RWPE2 (cell line): ENCODE measurements at regions not wholly inside any gene's neighbourhood (a gene's known extent, or its start where the extent isn't known, plus 50 kb on each side); places are given as distances from the start of the nearest gene placed in this dataset.

ENCODE experiments used
- ATAC-seq: fragments of 200-7000 bp; cut with Tn5 transposase; 3 replicates; pipeline ENCODE4 v1.9.1; 2021; ENCODE audit warnings: low read depth
- DNase-seq: peaks from one replicate; pipeline ENCODE4 v3.0.0-alpha.2; 2020; ENCODE audit warnings: low spot score
- H3K27ac ChIP-seq: fragments of 450-650 bp; 2 replicates; pipeline ENCODE4 v1.5.1; 2017; ENCODE audit warnings: mild to moderate bottlenecking; ENCODE audit not compliant: poor library complexity, severe bottlenecking
- H3K27me3 ChIP-seq: fragments of 250-450 bp; sonication (Bioruptor Pico); 2 replicates; pipeline ENCODE4 v1.5.1; 2021; ENCODE audit warnings: mild to moderate bottlenecking, moderate library complexity; ENCODE audit not compliant: insufficient read depth, poor library complexity, severe bottlenecking
- H3K36me3 ChIP-seq: fragments of 250-450 bp; sonication (Bioruptor Pico); 2 replicates; pipeline ENCODE4 v1.5.1; 2020; ENCODE audit warnings: low read depth, mild to moderate bottlenecking, moderate library complexity
- H3K4me1 ChIP-seq: fragments of 250-450 bp; sonication (Bioruptor Pico); 2 replicates; pipeline ENCODE4 v1.5.1; 2021; ENCODE audit warnings: mild to moderate bottlenecking, moderate library complexity; ENCODE audit not compliant: insufficient read depth, poor library complexity, severe bottlenecking
- H3K4me3 ChIP-seq: fragments of 250-450 bp; sonication (Bioruptor Pico); 2 replicates; pipeline ENCODE4 v1.5.1; 2021; ENCODE audit warnings: mild to moderate bottlenecking, moderate library complexity; ENCODE audit not compliant: severe bottlenecking
- H3K9me3 ChIP-seq: fragments of 250-450 bp; sonication (Bioruptor Pico); 2 replicates; pipeline ENCODE4 v1.5.1; 2021; ENCODE audit warnings: mild to moderate bottlenecking, moderate library complexity; ENCODE audit not compliant: severe bottlenecking
- CTCF ChIP-seq: fragments of 450-650 bp; IDR thresholded peaks from one replicate; pipeline ENCODE4 v1.5.1; 2017; ENCODE audit warnings: mild to moderate bottlenecking, moderate library complexity; ENCODE audit not compliant: poor library complexity, severe bottlenecking

GRCh38 chr5:101955891-101956290 is 340.2 kb downstream of the SLCO4C1 start:
- no peaks in the 10 kb centered on the region for H3K4me1 ChIP-seq
- no peak for ATAC-seq
- no peaks in the 10 kb centered on the region for H3K36me3 ChIP-seq
- H3K27ac ChIP-seq: no peak overlapping the region
- no peak for DNase-seq
- H3K27me3 ChIP-seq: peaks cover 3% of the 10 kb centered on the region
- H3K9me3 ChIP-seq: no peaks in the 10 kb centered on the region
- no peak for TF ChIP-seq CTCF
- no peak overlapping the region for H3K4me3 ChIP-seq

DNA sequence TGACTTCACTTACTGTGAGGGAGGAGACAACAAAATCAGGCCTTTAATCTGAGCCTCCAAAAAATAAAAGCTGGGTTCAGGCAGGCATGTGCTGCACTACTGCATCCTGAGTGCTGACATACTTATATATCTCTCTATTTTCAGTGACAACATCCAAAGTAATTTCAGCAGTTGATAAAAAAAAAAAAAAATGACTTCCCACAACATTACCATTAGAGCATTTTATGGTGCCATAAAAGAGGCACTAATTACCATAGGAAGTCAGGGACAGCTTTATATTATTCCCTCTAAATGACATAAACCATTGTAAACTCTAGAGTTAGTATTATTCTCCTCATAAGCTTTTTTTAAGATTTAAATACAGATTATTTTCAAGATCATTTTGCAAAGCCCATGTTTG is 346.1 kb downstream of the SLCO4C1 start:
- H3K27me3 ChIP-seq: no peaks in the 10 kb centered on the region
- H3K36me3 ChIP-seq: no peaks in the 10 kb centered on the region
- no peak overlapping the region for H3K27ac ChIP-seq
- no peak for TF ChIP-seq CTCF
- no peak for ATAC-seq
- DNase-seq: no peak
- H3K4me3 ChIP-seq: no peak overlapping the region
- peaks cover 2% of the 10 kb centered on the region for H3K9me3 ChIP-seq
- H3K4me1 ChIP-seq: no peaks in the 10 kb centered on the region

- Histone ChIP-seq H3K9me3 (peaks cover 2% of the 10 kb centered on the region), H3K4me3 (no peak overlapping the region), H3K27me3 (no peaks in the 10 kb centered on the region), H3K27ac (no peak overlapping the region), H3K36me3 (no peaks in the 10 kb centered on the region), H3K4me1 (no peaks in the 10 kb centered on the region)
- TF ChIP-seq CTCF: no peak
- DNase-seq (no peak), ATAC-seq (no peak)
Observed at GRCh38 chr5:101948615-101949014, 347.5 kb downstream of the SLCO4C1 start.

DNA sequence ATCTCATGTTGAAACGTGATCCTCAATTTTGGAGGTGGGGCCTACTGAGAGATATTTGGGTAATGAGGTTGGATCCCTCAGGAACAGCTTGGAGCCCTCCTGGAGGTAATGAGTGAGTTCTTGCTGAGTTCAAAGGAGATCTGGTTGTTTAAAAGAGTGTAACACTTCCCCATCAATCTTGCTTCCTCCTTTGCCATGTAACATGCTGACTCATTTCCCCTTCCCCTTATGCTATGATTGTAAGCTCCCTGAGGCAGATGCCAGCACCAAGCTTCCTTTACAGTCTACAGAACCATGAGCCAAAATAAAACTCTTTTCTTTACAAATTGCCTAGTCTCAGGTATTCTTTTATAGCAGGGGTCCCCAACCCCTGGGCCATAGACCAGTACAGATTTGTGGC is 352.3 kb downstream of the SLCO4C1 start:
- Histone ChIP-seq H3K4me1 (no peaks in the 10 kb centered on the region), H3K27me3 (peaks cover 10% of the 10 kb centered on the region), H3K9me3 (peaks cover 2% of the 10 kb centered on the region), H3K4me3 (no peak overlapping the region), H3K27ac (no peak overlapping the region), H3K36me3 (no peaks in the 10 kb centered on the region)
- DNase-seq (no peak), ATAC-seq (0 out of 3 replicates have a peak, but pooled peaks have one; percentile 27)
- no peak for TF ChIP-seq CTCF

DNA sequence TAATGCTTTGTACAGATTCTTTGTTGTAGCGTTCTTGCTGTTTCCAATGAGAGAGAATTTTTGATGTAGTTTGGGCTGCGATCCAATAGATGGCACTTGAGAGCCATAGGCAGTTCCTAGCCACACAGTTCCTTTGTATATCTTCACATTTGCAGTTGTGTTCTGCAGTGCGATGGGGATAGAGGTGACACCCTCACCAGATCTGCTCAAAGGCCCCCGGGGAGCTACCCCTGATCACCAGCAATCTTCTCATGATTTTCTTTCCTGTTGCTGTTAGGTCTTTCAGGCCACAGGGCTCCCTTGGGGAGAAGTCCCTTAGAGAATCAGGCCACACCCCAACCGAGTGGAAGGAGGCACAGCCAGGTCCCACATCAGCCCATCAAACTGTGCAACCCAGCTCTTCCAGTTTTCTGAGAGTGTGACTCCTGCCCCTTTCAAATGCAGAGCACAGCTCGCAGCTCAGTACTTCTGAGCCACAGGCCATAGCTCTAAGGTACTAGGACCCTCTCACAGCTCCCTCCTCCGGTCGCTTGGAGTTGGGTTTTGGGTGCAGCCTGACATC is 353.7 kb downstream of the SLCO4C1 start:
- no peaks in the 10 kb centered on the region for H3K36me3 ChIP-seq
- H3K9me3 ChIP-seq: no peaks in the 10 kb centered on the region
- H3K27ac ChIP-seq: no peak overlapping the region
- no peak overlapping the region for H3K4me3 ChIP-seq
- peaks cover 10% of the 10 kb centered on the region for H3K27me3 ChIP-seq
- no peaks in the 10 kb centered on the region for H3K4me1 ChIP-seq
- DNase-seq: no peak
- ATAC-seq: peak; percentile 46; the same call in 1 of the 3 replicates
- TF ChIP-seq CTCF: peak; percentile 83
